CD4-positive, alpha-beta memory T cell (primary cell): ENCODE measurements at regions not wholly inside any gene's neighbourhood (a gene's known extent, or its start where the extent isn't known, plus 50 kb on each side); places are given as distances from the start of the nearest gene placed in this dataset.

Experiments
- CTCF ChIA-PET: fragments of 350-600 bp; sonication (Branson Sonifier 250); formaldehyde crosslinking; loops from one replicate; lab custom pipeline; 2021; ENCODE audit warnings: inconsistent platforms; ENCODE audit not compliant: partially characterized antibody; lab: Charles Lee
- POLR2A ChIA-PET: fragments of 350-600 bp; sonication (Branson Sonifier 250); formaldehyde crosslinking; loops from one replicate; lab custom pipeline; 2021; ENCODE audit not compliant: partially characterized antibody; lab: Charles Lee
- DNase-seq, 5 donors: peaks; one replicate each; pipeline versions ENCODE4 v3.0.0 to v3.0.0-alpha.2; 2020 to 2022; ENCODE audit warnings: mixed read lengths in 1 of 5
- H3K27ac ChIP-seq: one replicate; pipeline ENCODE4 v1.7.0; 2013; ENCODE audit warnings: low read depth, low read length
- H3K27me3 ChIP-seq: 2 replicates; pipeline ENCODE4 v1.7.0; 2013; ENCODE audit warnings: mild to moderate bottlenecking, low read length, moderate library complexity; ENCODE audit not compliant: insufficient read depth
- H3K36me3 ChIP-seq: 2 replicates; pipeline ENCODE4 v1.7.0; 2013; ENCODE audit warnings: mild to moderate bottlenecking, low read length, moderate library complexity; ENCODE audit not compliant: insufficient read depth
- H3K4me1 ChIP-seq: 2 replicates; pipeline ENCODE4 v1.7.0; 2013; ENCODE audit warnings: mild to moderate bottlenecking, low read length, moderate library complexity; ENCODE audit not compliant: insufficient read depth
- H3K4me3 ChIP-seq, 2 donors: one replicate each; pipeline ENCODE4 v1.7.0; 2013; ENCODE audit warnings: low read length in 2 of 2, mild to moderate bottlenecking in 1 of 2
- H3K9me3 ChIP-seq, 2 donors: one replicate each; pipeline ENCODE4 v1.7.0; 2013; ENCODE audit warnings: low read length in 2 of 2, control low read depth in 1 of 2; ENCODE audit not compliant: control insufficient read depth in 1 of 2
- H3K27ac Mint-ChIP-seq, 7 donors: one replicate each; pipeline ENCODE4 v1.8.0; 2020 to 2021; ENCODE audit warnings: mixed read lengths in 7 of 7, mild to moderate bottlenecking in 6 of 7, inconsistent platforms in 3 of 7, moderate library complexity in 3 of 7
- H3K27me3 Mint-ChIP-seq, 2 donors: one replicate each; pipeline ENCODE4 v1.8.0; 2020 to 2021; ENCODE audit warnings: mixed read lengths in 2 of 2
- H3K36me3 Mint-ChIP-seq, 2 donors: one replicate each; pipeline ENCODE4 v1.8.0; 2020 to 2021; ENCODE audit warnings: mixed read lengths in 2 of 2, inconsistent platforms in 1 of 2, mild to moderate bottlenecking in 1 of 2
- H3K4me1 Mint-ChIP-seq, 4 donors: one replicate each; pipeline ENCODE4 v1.8.0; 2020 to 2021; ENCODE audit warnings: mixed read lengths in 4 of 4, mild to moderate bottlenecking in 1 of 4
- H3K4me3 Mint-ChIP-seq, 8 donors: one replicate each; pipeline ENCODE4 v1.8.0; 2020 to 2021; ENCODE audit warnings: mixed read lengths in 8 of 8, mild to moderate bottlenecking in 7 of 8, moderate library complexity in 6 of 8, inconsistent platforms in 3 of 8
- H3K9me3 Mint-ChIP-seq, 8 donors: one replicate each; pipeline ENCODE4 v1.8.0; 2020 to 2021; ENCODE audit warnings: mixed read lengths in 8 of 8, mild to moderate bottlenecking in 5 of 8, inconsistent platforms in 3 of 8, moderate library complexity in 1 of 8
- intact Hi-C: fragments of 100-400 bp; cut with micrococcal nuclease; formaldehyde crosslinking; loops from one replicate; pipeline ENCODE4 v1.15.1; 2023

DNA sequence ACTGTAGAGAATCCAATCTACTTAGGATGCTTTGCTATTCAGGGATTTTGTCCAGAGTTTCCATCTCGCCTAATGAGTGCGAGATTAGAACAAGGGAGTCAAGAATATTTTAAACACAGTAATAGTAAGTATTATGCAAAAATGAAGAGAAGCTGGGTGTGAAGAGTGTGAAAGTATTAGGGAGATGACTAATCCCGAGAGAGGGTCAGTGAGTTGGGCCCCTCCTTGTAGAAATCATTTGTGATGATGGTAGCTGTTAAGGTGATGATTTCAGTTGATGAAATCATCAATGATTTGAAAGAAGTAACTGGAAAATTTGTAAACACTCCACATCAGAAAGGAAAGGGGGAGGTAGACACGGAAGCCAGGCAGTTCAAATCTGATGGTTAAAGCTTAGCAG, 478.9 kb upstream of the MGAT4C start:
- intact Hi-C loops = no loop called here
- H3K27me3 Mint-ChIP-seq = no peaks in the 10 kb centered on the region
- CTCF ChIA-PET = no interaction called here

DNA sequence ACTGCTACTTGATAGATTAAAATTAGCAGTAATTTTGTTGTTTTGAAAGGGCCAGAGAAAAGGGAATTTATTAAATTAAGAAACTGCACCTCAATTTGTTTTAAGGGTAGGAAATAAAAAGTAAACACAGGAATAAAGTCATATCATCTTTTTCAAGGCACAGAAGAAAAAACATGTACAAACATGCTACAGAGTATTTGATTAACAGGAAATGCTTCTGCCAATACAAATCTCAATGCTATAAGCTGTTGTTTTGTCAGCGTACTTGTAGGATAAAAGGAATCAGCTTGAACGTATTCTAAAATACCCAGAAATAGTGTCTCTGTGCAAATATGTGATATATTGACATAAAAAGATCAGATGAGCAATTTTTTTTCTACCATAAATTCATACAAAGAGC, 474.0 kb upstream of the MGAT4C start:
- no peaks in the 10 kb centered on the region for H3K4me1 Mint-ChIP-seq
- no peak overlapping the region for H3K4me3 ChIP-seq
- no peaks in the 10 kb centered on the region for H3K9me3 ChIP-seq
- H3K27me3 ChIP-seq = no peaks in the 10 kb centered on the region
- no peaks in the 10 kb centered on the region for H3K36me3 Mint-ChIP-seq
- DNase-seq = no peak
- no peak overlapping the region for H3K4me3 Mint-ChIP-seq
- intact Hi-C loops = no loop called here
- POLR2A ChIA-PET = no interaction called here
- H3K36me3 ChIP-seq = no peaks in the 10 kb centered on the region
- H3K9me3 Mint-ChIP-seq = peaks cover 0 to 2% (median 0%) of the 10 kb centered on the region in 8 donors
- no peak overlapping the region for H3K27ac ChIP-seq
- CTCF ChIA-PET = no interaction called here
- no peaks in the 10 kb centered on the region for H3K27me3 Mint-ChIP-seq
- no peak overlapping the region for H3K27ac Mint-ChIP-seq
- no peaks in the 10 kb centered on the region for H3K4me1 ChIP-seq

More for the DNA sequence above, 478.9 kb upstream of the MGAT4C start:
- no peaks in the 10 kb centered on the region for H3K4me1 Mint-ChIP-seq
- Histone ChIP-seq H3K27me3 (no peaks in the 10 kb centered on the region), H3K4me3 (no peak overlapping the region), H3K4me1 (no peaks in the 10 kb centered on the region), H3K36me3 (no peaks in the 10 kb centered on the region), H3K27ac (no peak overlapping the region), H3K9me3 (no peaks in the 10 kb centered on the region)
- H3K4me3 Mint-ChIP-seq = no peak overlapping the region
- peaks cover 0 to 4% (median 0%) of the 10 kb centered on the region in 8 donors for H3K9me3 Mint-ChIP-seq
- H3K36me3 Mint-ChIP-seq = no peaks in the 10 kb centered on the region
- POLR2A ChIA-PET = no interaction called here
- H3K27ac Mint-ChIP-seq = no peak overlapping the region
- DNase-seq = no peak

DNA sequence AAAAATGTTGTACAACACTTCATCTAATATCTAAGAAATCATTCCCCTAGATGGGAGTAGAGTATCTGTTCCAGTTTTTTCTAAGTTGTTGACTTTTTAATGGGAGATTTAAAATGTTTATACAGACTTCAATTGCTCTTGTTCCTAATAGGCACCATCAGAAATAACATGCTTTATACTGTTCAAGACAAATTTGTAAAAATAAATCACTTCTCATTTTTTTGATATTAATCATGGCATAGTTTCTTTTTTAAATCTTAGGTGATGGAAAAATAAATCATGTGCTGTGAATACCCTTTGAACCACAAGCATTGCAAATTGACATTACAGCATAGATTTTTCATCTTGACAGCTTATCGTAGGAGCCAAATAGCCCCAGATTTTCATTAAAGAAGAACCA, 473.5 kb upstream of the MGAT4C start:
- no peaks in the 10 kb centered on the region for H3K27me3 ChIP-seq
- H3K27me3 Mint-ChIP-seq = no peaks in the 10 kb centered on the region
- peaks cover 0 to 2% (median 0%) of the 10 kb centered on the region in 8 donors for H3K9me3 Mint-ChIP-seq
- H3K27ac Mint-ChIP-seq = no peak overlapping the region
- no peak overlapping the region for H3K4me3 ChIP-seq
- no peak overlapping the region for H3K4me3 Mint-ChIP-seq
- ChIA-PET CTCF (no interaction called here), POLR2A (no interaction called here)
- intact Hi-C loops = no loop called here
- no peaks in the 10 kb centered on the region for H3K4me1 Mint-ChIP-seq
- no peaks in the 10 kb centered on the region for H3K36me3 Mint-ChIP-seq
- no peak for DNase-seq
- H3K36me3 ChIP-seq = no peaks in the 10 kb centered on the region
- no peaks in the 10 kb centered on the region for H3K4me1 ChIP-seq
- H3K27ac ChIP-seq = no peak overlapping the region
- H3K9me3 ChIP-seq = no peaks in the 10 kb centered on the region

DNA sequence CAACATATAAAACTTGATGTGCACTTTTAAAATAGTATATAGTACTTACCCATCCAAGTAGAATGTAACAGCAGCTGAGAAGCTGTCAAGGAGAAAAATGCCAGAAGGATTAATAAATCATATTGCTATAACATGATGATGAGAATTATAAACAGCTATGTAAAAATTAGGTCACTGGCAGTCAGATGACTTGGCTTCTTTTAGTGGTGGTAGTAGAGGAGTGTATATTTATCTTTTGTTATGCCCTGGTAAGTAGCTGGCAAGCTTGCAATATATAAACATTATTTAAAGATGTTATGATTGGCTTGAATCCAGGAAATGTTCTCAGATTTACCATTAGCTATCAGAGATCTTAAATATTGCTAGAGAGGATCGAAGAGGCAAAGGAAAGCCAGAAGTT, 471.0 kb upstream of the MGAT4C start:
- Mint-ChIP-seq H3K27me3 (no peaks in the 10 kb centered on the region), H3K9me3 (peaks cover 0 to 2% (median 0%) of the 10 kb centered on the region in 8 donors), H3K36me3 (no peaks in the 10 kb centered on the region), H3K4me3 (no peak overlapping the region), H3K4me1 (no peaks in the 10 kb centered on the region), H3K27ac (no peak overlapping the region)
- Histone ChIP-seq H3K27ac (no peak overlapping the region), H3K4me1 (no peaks in the 10 kb centered on the region), H3K9me3 (no peaks in the 10 kb centered on the region), H3K27me3 (no peaks in the 10 kb centered on the region), H3K36me3 (no peaks in the 10 kb centered on the region), H3K4me3 (no peak overlapping the region)
- ChIA-PET CTCF (no interaction called here), POLR2A (no interaction called here)
- intact Hi-C loops = no loop called here
- DNase-seq = no peak

DNA sequence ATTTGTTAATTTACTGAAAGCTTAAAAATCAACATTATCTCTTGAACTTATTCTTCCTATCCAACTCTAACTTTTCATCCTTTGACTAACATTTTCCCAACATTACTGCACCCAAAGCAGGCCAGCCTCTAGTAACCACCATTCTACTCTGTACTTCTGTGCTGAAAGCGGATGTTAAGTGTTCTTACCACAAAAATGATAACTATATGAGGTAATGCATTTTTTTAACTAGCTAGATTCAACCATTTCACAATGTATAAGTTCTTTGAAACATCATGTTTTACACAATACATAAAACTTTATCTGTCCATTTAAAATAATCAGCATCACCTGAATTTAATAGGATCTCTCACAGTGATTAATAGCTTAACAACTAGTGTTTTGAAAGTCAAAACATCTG, 468.5 kb upstream of the MGAT4C start:
- intact Hi-C loops = no loop called here
- DNase-seq = no peak
- Mint-ChIP-seq H3K4me1 (no peaks in the 10 kb centered on the region), H3K4me3 (no peak overlapping the region), H3K27me3 (no peaks in the 10 kb centered on the region), H3K27ac (no peak overlapping the region), H3K36me3 (no peaks in the 10 kb centered on the region), H3K9me3 (peaks cover 0 to 6% (median 3%) of the 10 kb centered on the region in 8 donors)
- H3K36me3 ChIP-seq = no peaks in the 10 kb centered on the region
- ChIA-PET CTCF (no interaction called here), POLR2A (no interaction called here)
- H3K4me1 ChIP-seq = no peaks in the 10 kb centered on the region
- no peaks in the 10 kb centered on the region for H3K27me3 ChIP-seq
- no peak overlapping the region for H3K4me3 ChIP-seq
- H3K27ac ChIP-seq = no peak overlapping the region
- no peaks in the 10 kb centered on the region for H3K9me3 ChIP-seq

DNA sequence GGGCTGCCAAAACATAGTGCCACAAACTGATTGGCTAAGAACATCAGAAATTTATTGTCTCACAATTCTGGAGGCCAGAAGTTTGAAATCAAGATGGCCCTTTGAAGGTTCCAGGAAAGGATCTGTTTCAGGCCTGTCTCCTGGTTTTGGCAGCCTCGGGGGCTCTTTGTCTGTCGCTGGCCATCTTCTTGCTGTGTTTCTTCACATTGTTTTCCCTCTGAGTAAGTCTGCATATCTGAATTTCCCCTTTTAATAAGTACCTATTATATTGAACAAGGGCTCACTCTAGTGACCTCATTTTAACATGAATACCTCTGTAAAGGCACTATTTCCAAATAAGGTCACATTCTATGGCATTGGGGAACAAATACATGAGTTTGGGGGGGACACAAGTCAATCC, 467.1 kb upstream of the MGAT4C start:
- intact Hi-C loops = no loop called here

DNA sequence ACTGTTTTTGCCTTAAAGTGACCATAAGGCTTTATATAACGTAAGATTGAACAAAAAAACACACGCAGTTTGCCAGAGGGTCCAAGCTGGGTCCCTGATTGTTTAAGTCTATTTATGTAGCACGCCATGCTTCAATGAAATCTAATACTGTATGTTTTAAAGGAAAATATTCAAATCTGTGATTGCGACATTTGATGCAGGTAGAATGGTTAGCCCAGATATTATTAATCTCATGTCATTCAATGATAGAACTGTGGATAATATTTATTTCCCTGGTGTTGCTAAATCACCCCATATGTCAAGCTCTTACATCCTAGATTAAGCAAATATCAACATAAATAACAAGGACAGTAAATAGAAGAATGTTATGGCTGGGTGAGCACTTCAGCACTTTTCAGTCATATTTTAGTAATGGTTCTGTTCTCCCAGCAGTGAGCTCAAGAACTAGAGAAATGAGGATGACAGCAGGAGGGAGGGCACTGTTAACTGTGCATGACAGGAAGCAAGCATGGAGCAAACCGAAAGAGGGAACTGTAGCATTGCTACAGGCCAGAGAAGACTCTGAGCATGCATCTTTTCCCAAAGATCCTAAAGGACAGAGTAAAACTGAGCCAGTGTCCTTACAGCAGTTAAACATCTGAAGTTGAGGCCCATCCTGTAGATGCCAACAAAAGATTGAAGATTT, 465.7 kb upstream of the MGAT4C start:
- Histone ChIP-seq H3K4me3 (no peak overlapping the region), H3K27me3 (no peaks in the 10 kb centered on the region), H3K9me3 (peaks cover 0 to 3% of the 10 kb centered on the region in 2 donors), H3K4me1 (no peaks in the 10 kb centered on the region), H3K27ac (no peak overlapping the region), H3K36me3 (no peaks in the 10 kb centered on the region)
- Mint-ChIP-seq H3K27me3 (no peaks in the 10 kb centered on the region), H3K4me3 (no peak overlapping the region), H3K36me3 (no peaks in the 10 kb centered on the region), H3K27ac (no peak overlapping the region), H3K9me3 (peaks cover 2 to 10% (median 4%) of the 10 kb centered on the region in 8 donors), H3K4me1 (no peaks in the 10 kb centered on the region)
- ChIA-PET CTCF (no interaction called here), POLR2A (no interaction called here)
- intact Hi-C loops = no loop called here
- DNase-seq = no peak

More for the DNA sequence above, 467.1 kb upstream of the MGAT4C start:
- H3K4me1 ChIP-seq = no peaks in the 10 kb centered on the region
- H3K27ac Mint-ChIP-seq = no peak overlapping the region
- H3K36me3 Mint-ChIP-seq = no peaks in the 10 kb centered on the region
- no peak overlapping the region for H3K27ac ChIP-seq
- H3K27me3 ChIP-seq = no peaks in the 10 kb centered on the region
- H3K4me3 Mint-ChIP-seq = no peak overlapping the region
- H3K9me3 Mint-ChIP-seq = peaks cover 2 to 10% (median 4%) of the 10 kb centered on the region in 8 donors
- no peaks in the 10 kb centered on the region for H3K36me3 ChIP-seq
- ChIA-PET CTCF (no interaction called here), POLR2A (no interaction called here)
- H3K4me1 Mint-ChIP-seq = no peaks in the 10 kb centered on the region
- H3K4me3 ChIP-seq = no peak overlapping the region
- H3K9me3 ChIP-seq = no peaks in the 10 kb centered on the region
- DNase-seq = no peak
- H3K27me3 Mint-ChIP-seq = no peaks in the 10 kb centered on the region
